SU-DHL-6 (cell line): ENCODE measurements at regions not wholly inside any gene's neighbourhood (a gene's known extent, or its start where the extent isn't known, plus 50 kb on each side); places are given as distances from the start of the nearest gene placed in this dataset.

Experiments used
- CTCF ChIP-seq: fragments of 200-600 bp; sonication (generic); IDR thresholded peaks from one replicate; pipeline ENCODE4 v1.5.1; 2017; ENCODE audit warnings: antibody characterized with exemption, mild to moderate bottlenecking, low read length, moderate library complexity; ENCODE audit not compliant: insufficient read depth, poor library complexity, severe bottlenecking
- EZH2phosphoT487 ChIP-seq: fragments of 200-600 bp; sonication (generic), shearing (Covaris generic); conservative IDR thresholded peaks from 2 replicates; pipeline ENCODE4 v1.6.1; 2018; ENCODE audit warnings: mild to moderate bottlenecking, antibody characterized with exemption, low read length, moderate library complexity, mixed read lengths

DNA sequence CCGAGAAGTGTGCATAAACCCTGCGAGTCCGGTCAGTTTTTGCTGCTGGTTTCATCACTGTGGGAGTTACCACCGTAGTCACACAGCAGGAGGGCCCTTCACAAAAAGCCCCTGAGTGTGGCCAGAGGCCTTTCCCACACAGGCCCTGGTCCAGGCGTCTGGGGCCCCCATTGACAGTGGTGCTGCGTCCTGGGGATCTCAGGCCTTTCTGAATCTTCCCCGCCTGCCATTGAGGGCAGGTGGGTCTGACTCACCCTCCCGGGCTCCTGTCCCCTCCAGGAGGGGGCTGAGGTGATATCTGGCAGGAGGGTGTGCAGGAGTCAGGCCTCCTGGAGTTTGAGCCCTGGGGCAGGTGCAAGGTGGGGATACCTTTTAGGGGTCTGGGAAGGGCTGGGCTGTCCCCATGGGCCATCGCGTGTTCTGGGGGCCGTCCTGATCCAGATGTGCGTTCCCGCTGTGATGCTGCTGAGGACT, 358.5 kb downstream of the TMEM121 start:
- TF ChIP-seq CTCF (no peak), EZH2phosphoT487 (no peak)
